ENCODE measurements at regions not wholly inside any gene's neighbourhood (a gene's known extent, or its start where the extent isn't known, plus 50 kb on each side); places are given as distances from the start of the nearest gene placed in this dataset.
A peak's percentile ranks its signal among the peaks of the same experiment; 100 is the strongest.

DNA sequence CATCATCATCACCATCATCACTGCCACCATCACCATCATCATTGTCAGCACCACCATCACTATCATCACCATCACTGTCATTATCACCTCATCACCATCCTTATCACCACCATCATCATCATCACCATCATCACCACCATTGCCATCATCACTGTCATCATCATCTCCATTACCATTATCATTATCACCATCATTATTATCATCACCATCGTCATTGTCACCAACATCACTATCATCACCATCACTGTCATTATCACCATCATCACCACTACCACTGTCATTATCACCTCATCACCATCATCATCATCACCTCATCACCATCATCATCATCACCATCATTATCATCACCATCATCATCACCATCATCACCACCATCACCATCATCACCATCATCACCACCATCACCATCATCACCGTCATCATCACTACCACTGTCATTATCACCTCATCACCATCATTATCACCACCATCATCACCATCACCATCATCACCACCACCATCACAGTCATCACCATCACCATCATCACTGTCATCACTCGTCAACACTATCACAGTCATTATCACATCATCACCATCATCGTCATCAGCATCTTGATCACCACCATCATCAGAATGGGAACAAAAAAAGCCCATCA, 191.1 kb downstream of the TTLL2 start:
- no peak for DNase-seq (ENCODE audit: low spot score)

GRCh38 chr6:167517254-167517916, 192.5 kb downstream of the TTLL2 start:
- no peak for DNase-seq (ENCODE audit: low spot score)

DNA sequence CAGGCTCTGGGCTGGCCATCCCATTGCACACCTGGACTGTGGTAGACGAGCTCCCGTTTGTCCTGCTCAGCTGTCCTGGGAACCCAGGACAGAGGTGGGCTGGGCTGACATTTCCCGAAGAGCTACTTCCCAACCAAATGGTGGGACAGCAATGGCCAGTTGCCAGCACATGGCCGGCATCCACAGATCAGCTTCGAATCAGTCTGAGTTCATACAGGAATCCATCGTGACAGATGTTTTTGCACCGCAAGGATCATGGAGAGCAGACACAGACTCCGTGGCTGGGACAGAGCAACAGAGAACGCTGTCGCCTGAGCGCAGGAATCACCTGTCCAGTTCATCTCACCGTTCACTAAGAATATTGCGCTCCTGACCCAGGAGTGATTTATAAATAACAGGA, 198.5 kb downstream of the TTLL2 start:
- DNase-seq (ENCODE audit: low spot score): no peak

DNA sequence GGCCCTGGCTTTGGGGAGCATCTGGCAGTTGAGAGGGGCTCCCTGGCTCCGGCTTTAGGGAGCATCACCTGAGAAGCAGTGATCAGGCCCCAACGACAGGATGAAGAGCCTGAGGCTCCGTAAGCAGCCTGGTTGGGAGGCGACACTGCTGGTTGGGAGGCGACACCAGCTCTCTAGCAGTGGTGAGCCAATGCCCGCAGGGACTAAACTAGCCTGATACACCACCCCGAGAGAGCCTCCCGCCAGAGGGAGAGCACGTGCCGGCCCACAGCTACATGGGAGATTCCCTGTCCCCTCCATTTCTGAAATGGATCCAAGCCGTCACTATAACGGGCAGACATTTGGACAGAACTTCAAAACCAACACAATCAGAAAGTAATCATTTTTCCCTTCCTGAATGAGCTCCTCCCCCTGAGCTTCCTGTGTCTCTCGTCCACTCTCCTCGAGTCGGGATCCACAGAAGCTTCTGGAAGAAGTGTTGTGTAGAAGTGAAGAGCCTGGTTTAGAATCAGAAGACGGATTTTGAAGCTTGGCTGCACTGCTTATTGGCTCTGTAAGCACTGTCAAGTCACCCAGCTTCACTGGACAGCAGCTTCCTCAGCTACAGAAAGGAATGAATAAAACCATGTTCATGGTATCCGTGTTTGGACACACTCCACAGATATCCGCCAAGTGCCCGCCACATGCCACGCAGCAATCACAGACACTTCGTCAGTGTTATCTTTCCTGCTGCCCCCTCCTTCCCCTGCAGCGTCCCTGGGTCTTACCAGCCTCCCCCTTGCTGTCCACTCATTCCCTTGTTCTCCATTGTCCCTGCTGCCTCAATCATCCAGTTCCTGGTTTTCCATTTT, 199.6 kb downstream of the TTLL2 start:
- no peak for DNase-seq (ENCODE audit: low spot score)

- DNase-seq (ENCODE audit: low spot score): no peak
Measured at GRCh38 chr6:167525774-167526173, 200.9 kb downstream of the TTLL2 start.

DNA sequence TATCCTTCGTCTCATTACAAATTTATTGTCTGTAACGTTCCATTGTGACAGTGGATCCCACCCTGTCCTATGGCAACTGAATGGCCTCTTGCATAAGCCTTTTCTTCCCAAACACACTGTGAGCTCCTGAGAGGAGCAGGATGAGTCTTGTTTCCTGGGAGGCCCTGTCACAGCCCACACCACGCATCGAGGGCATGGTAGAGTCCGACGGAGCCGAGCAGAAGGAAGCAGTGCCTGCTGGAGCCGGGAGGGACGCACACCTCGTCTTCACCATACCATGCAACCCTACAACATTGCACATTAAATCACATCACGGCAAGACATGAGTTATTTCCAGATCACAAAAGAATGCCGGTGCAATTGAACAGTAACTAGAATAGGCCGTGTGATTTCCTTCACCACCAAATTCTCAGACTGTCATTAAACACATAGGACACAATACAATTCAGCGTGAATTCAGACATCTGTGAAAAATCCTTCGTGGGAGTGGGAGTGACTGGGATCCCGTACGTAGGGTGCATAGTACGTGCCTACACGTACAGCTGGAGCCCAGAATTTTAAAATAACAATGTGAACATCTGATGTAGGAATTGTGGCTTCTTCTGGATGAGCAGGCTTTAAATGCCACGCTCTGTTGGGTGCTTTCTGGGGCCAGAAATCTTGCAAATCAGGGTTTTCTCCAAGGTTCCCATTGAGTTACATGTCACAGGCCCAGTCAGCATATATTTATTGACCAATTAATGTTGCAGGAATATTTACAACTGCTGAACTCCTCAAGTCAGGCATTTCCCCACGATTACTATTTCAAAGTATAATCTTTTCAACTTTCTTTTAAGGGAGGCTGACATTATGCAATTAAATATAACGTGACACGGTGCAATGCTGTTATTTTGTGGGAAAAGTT, 201.8 kb downstream of the TTLL2 start:
- DNase-seq (ENCODE audit: low spot score): no peak

- DNase-seq (ENCODE audit: low spot score): no peak
Measured at GRCh38 chr6:167528239-167528638, 203.4 kb downstream of the TTLL2 start.

DNA sequence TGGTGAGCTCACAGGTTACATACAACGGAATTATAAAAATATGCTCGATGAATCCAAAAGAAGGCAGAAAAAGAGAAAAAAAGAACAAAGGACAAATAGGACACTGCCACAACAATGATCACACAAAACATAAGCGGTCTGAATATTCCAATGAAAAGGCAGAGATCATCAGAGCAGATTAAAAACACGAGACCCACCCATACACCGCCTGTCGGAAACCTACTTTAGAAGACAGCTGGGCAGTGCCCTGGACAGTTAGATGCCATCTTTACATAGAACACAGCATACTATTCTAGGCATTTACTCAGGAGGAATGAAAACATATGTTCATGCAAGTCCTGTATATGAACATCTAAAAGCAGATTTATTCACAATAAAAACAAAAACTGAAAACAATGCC, 204.1 kb downstream of the TTLL2 start:
- no peak for DNase-seq (ENCODE audit: low spot score)

DNA sequence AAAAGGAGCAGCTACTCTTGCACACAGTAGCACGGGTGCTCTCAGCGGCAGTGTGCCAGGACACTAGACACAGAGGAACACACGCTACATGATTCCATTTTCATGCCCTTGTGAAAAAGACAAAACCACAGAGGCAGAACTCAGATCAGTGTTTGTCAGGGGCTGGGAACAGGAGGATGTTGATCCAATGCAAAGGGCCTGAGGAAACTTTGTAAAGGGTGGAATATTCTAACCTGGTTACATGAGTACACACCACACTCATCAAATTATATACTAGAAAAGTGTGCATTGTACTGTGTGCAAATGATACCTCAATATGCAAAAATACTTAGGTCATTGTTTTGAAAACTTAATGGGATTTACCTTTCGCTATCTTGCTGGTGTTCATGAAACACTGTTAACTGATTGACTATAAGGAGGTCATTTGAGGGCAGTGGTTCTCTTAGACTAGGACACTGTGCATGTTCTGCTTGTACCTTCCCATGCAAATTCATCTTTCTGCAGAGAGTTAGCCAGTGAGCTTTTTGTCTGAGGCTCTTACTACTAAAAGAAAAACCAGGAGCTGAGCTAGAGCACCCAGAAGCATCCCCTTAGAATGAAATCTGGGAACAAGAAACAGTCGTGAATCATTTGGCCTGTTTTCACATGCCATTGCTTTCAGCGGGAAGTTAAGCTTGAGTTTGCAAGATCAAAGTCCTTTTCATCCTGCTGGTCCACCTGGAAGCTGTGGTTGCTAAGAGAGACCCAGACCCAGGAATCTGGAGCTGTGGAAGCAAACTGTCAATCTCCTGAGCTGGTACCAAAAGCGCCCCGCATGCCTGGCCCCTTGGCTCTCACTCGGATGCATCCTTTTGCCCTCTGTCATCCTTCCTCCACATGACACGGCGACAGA, 204.8 kb downstream of the TTLL2 start:
- DNase-seq (ENCODE audit: low spot score): no peak

GRCh38 chr6:167530951-167531350, 206.1 kb downstream of the TTLL2 start:
- DNase-seq (ENCODE audit: low spot score): no peak

GRCh38 chr6:167532410-167533288, 207.8 kb downstream of the TTLL2 start:
- peak; percentile 55 for DNase-seq (ENCODE audit: low spot score)

- DNase-seq (ENCODE audit: low spot score): no peak
Measured at GRCh38 chr6:167533851-167534250, 209.0 kb downstream of the TTLL2 start.

DNA sequence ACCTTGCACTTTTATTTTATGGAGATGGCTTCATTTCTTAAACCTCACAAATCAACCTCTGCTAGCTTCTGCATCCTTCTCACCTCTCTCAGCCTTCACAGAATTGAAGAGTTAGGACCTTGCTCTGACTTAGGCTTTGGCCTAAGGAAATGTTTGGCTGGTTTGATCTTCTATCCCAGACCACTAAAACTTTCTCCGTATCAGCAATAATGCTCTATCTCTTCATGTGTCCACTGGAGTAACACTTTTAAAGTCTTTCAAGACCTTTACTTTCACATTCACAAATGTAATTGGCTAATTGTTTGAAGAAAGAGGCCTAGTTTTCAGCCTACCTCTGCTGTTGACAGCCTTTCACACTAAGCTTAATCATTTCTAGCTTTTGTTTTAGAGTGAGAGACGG, 212.9 kb downstream of the TTLL2 start:
- no peak for DNase-seq (ENCODE audit: low spot score)

DNA sequence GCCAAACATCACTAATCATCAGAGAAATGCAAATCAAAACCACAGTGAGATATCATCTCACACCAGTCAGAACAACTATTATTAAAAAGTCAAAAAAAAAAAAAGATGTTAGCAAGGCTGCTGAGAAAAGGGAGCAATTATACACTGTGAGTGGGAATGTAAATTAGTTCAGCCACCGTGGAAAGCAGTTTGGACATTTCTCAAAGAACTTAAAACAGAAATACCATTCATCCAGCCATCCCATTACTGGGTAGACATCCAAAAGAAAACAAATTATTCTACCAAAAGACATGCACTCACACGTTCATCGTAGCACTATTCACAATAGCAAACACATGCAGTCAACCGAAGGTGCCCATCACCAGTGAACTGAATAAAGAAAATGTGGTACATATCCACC, 213.9 kb downstream of the TTLL2 start:
- DNase-seq (ENCODE audit: low spot score): peak; percentile 28

DNA sequence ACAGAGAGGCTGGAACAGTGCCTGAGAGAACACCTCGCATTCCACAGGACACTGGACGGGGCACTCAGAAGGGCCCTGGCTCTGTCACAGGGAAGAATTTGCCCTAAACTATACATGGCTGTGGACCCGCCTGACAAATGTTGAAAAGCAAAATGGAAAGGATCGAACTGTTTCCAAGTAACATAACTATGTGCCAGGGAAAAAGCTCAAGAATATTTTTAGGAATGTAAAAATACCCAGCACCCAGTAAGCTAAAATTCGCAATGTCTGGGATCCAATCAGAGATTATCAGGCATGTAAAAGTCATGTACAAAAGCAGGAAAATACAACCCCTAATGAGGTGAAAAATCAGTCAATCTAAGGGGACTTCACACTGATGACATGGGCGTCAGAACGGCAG, 215.9 kb downstream of the TTLL2 start:
- no peak for DNase-seq (ENCODE audit: low spot score)

DNA sequence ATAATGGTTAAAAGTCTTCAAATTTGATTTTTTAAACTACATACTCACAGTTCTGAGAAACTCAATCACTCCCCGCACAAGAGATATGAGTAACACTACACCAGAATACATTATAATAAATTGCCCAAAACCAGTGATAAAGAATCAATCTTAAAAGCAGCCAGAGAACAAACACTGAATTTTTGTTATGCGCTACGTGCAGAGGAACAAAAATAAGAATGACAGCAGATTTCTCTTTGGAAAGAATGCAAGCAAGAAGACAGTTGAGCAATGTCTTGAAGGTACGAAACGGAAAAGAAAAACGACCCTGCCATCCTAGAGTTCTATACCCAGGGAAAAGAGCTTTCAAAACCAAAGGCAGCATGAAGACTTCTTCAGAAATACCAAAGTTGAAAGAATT, 216.7 kb downstream of the TTLL2 start:
- no peak for DNase-seq (ENCODE audit: low spot score)

GRCh38 chr6:167543602-167544497, 219.0 kb downstream of the TTLL2 start:
- DNase-seq (ENCODE audit: low spot score): no peak

DNA sequence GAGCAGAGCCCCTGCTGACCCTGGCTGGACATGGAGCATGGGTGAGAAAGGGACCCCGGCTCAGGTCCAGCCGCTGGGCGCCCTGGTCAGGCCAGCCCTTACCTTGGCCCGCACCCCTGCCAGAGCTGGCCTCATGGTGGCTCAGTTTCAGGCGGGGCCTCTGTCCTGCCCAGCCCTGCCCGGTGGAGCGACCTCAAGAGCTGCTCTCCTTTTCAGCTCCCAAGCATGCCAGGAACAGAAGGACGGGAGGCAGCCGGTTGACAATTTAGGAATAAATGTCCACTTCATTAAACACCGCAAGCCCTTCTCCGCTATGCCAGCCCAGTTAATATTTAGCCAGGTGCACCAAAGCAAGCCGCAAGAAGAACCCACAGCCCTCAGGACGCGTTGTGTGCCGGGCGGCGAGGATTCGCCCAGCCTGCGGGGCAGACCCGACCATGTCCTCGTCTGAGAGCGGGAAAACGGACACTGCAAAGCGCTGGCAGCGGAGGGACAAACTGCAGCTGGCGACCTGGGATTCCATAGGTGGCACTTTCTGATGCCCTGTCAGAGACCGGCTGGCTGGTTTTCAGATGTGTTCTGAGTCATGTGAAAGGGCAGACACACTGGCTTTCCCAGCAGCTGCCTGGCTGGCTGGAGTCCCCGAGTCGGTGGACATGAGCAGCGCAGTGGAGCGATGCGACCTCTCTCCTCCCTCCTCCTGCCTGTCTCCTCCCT, 221.9 kb downstream of the TTLL2 start:
- DNase-seq (ENCODE audit: low spot score): no peak
